Activated T-cell treated with anti-CD3 and anti-CD28 coated beads for 4 hours (primary cell): ENCODE measurements at regions not wholly inside any gene's neighbourhood (a gene's known extent, or its start where the extent isn't known, plus 50 kb on each side); places are given as distances from the start of the nearest gene placed in this dataset.

Experiments used
- DNase-seq: peaks from one replicate; pipeline ENCODE4 v3.0.0-alpha.2; 2020

DNA sequence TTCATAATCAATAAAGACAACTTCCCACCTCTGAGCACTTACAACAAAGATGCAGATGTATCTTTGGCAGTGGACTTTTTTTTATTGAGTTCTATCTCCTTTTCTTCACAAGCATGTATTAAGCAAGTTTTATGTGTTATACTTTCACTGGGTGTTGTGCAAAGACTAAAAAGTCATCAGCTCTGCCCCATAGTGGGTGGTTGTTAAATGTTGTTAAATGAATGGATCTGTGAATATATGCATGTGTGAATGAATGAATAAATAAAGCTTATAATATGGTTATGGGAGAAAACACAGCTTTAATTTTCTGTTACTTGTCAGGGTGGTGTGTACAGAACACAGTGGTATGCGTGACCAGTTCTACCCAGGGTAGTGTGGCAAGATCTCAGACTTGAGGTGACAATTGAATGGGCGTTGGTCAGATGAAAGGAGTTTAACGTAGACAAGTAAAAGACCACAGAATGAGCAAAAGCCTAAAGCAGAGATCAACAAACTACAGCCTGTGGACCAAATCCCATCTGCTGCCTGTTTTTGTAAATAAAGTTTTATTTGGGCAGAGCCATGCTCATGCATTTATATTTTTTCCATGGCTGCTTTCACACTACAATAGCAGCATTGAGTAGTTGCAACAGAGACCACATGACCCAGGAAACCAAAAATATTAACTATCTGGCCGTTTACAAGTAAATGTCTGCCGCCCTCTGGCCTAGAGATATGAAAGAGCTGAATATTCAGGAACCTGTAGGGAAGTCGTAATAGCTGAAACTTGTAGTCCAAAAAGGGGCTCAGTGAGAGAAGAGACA lies 207.4 kb upstream of the EEA1 start:
- DNase-seq: no peak

DNA sequence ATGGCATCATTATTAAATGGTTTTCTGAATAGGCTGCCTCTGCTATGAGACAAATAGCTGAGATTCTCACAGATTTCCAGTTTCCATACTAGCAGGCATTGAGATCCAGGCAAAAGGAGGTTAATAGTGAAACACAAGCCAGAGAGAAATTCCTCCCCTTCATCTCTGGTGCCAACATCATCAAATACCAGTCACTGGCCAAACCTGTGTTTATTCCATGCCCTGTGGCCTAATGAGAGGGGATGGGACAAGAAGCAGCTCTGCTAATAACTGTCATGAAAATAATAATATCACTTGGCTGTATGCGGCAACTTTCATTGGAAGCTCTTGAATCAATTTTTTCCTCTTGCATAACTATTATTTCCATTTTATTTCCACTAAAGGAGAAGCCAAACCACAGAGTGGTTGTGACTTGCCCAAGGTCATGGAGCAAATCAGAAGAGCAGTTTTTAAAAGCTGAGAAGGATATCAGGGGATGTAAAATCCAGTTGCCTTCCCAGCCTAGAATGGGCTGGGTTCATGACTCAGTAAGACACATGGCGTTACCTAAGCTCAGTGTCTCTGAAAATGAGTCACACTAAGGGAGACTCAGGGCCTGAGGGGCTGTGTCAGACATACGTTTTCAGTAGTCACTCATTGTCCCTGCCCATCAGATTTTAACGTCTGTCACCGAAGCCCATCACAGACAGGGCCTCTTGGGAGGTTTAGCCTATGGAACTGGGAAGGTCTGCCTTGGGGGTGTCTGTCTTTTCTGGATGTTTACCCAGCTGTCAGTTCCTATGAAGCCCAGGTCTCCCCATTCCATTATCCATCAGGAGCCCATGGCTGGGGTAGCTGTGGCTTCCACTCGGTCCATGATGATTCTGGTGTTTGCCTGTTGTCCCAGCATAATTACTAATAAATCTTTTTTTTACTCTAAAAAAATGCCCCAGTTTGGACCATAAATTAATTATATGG lies 208.8 kb upstream of the EEA1 start:
- no peak for DNase-seq

DNA sequence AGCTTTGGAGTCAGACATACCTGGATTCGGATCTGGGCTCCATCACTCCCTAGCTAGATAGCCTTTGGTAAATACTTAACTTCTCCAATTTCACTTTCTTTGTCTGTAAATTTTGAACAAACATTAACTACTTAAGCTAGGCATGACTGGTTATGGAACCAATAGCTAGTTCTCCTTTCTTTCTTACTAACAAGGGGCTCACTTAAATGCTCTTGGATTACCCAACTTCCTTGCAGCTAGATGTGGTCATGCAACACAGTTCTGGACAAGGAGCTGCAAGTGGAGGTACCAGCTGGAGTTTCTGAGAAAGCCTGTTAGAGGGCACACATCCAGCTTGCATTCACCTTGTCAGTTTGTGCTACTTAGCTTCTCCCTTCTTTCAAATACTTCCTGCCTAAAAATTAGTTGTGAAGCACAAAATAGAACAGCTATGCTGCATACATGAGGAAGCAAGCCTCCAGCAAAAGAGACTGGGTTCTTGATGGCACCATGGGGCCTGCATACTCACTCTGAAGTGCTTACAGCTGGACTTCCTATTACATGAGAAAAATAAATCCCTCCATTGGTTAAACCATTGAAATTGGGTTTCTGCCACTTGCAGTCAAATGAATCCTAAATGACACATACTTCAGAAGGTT lies 210.1 kb upstream of the EEA1 start:
- DNase-seq: no peak

GRCh38 chr12:93140325-93140724 lies 211.2 kb upstream of the EEA1 start:
- no peak for DNase-seq

DNA sequence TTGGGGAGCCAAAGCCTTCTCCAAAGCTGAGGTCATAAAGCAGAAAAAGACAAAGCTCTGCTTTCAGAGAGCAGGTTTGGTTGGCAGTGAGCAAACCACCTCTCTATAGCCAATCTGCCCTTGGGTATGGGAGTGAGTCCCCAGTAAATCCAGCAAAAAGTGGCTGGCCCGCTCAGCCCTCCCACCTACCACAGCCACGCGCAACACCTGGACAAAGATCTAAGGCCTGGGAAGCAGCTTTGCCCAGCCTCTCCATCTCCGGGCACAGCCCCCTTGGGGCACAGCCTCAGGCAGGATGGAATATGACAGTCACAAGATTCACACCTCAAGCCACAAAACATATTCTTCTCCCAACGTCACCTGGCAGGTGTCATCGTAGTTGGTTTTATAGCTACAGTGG lies 211.7 kb upstream of the EEA1 start:
- DNase-seq: no peak

DNA sequence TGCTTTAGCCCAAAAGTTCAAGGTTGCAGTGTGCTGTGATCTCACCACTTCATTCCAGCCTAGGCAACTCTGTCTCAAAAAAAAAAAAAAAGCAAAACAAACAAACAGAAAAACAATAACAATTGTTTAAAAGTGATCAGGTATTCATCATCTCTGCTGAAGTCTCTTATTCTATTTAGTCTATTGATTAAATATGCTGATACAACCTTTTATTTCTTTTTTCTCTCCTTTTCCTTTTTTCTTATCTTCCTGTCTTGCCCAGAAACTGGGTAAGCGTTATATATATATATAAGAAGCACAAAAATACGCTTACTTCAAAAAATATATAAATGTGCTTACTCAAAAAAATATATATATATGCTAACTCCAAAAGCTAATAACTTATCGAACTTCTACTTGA lies 213.8 kb upstream of the EEA1 start:
- no peak for DNase-seq

- DNase-seq: no peak
Measured at GRCh38 chr12:93144109-93144508, 215.0 kb upstream of the EEA1 start.

- no peak for DNase-seq
Measured at GRCh38 chr12:93145086-93145485, 216.0 kb upstream of the EEA1 start.

DNA sequence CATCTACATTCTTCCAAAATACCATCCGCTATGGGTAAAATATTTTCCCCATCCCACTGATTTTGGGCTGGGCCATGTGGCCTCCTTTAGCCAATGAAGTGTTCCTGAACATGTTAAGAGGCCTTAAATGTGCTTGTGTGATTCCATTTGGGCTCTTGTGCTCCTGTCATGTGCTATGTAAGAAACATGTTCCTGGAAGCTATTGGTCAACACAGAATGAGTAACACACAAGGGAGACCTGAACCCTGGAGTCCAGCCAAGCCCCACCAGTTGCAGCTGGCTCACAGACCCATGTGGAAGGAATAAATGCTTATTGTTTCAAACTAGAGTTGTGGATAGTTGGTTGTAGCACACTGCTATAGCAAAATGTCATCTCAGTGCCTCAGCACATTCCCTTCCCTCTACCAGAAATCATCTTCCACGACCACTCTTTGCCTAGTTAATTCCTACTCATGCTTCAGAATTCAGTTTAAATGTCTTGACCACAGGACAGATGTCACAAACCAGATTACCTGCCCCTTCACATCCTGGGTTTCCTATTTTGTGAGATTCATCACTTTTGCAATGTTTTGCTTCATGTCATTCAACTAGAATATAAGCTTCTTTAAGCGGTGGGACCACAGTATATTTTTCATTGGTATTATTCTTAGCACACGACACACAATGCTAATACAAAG lies 217.3 kb upstream of the EEA1 start:
- DNase-seq: no peak

DNA sequence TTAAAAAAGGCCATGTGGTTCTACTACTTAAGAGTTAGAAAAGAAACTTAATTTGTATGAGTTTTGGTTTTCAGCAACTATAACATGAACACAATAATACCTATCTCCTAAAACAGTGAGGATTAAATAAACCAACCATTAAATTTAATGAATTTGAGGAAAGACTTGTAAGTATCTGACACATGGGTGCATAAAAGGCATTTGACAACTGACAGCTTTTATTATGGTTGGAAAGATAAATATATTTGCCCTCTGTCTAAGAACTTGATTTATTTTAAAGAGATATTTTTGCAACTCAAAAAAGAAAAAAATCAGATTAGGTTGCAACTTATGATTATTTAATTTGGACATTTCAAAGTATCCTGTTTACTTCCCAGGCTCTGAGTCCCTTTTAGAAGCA lies 217.9 kb upstream of the EEA1 start:
- DNase-seq: no peak

- DNase-seq: no peak
Measured at GRCh38 chr12:93148412-93148811, 219.3 kb upstream of the EEA1 start.

DNA sequence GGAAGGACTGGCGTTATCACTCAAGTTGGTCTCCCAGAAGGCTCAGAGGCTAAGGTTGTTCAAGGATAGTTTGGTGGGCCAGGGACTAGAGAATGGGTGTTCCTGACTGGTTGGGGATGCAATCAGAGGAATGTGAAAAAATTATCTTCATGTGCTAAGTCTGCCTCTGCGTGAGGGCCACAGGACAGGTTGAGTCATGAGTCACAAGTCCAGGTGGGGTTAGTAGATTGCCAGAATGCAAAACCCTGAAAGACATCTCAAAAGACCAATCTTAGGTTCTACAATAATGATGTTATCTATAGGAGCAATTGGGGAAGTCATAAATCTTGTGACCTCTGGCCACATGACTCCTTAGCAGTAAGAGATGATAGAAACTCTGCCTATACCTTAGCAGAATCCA lies 220.1 kb upstream of the EEA1 start:
- no peak for DNase-seq

DNA sequence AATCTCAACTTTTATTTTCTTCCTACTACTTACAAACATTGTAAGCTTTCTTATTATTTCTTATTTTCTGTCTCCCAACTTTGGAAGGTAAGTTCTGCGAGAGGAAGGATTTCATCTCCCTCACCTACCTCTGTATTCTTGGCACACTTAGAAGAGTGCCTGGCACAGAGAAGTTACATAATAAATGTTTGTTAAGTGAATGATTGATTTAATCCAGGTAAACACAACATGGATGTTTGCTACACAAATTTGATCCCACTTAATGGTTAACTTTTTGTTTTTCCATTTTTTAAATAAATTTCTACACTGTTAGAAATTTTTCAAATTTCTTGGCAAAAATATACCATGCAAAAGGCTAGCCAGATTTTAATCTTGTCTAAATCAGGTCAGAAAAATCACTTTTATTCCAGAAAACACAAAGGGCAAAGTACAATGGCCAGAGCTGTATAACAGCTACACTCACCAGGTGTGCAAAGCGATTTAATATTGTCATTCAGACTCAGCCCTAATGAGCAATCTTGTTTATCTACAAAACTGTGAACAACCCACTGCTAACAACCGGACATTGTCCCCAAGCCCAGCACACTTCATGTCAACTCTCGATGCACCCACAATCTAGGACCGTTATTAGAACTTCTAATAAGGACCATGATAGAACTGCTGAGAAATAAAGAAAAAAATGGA lies 222.1 kb upstream of the EEA1 start:
- DNase-seq: no peak

DNA sequence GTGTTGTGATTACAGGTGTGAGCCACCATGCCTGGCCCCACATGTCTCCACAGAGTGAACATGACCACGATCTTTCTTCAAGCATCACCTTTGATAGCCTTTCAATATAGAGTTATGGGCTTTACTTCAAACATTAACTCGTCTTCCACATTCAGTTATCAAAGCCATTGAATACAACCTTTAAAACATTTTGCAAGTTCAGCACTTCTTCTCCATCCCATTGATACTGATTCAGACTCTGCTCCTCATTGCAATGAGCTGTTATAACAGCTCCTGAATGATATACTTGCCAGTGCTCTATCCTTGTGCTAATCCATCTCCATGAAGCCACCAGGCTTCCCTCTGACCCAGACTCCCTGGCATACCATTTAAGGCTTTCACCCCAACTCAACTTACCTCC lies 223.5 kb upstream of the EEA1 start:
- no peak for DNase-seq

- no peak for DNase-seq
Measured at GRCh38 chr12:93153321-93153720, 224.2 kb upstream of the EEA1 start.

DNA sequence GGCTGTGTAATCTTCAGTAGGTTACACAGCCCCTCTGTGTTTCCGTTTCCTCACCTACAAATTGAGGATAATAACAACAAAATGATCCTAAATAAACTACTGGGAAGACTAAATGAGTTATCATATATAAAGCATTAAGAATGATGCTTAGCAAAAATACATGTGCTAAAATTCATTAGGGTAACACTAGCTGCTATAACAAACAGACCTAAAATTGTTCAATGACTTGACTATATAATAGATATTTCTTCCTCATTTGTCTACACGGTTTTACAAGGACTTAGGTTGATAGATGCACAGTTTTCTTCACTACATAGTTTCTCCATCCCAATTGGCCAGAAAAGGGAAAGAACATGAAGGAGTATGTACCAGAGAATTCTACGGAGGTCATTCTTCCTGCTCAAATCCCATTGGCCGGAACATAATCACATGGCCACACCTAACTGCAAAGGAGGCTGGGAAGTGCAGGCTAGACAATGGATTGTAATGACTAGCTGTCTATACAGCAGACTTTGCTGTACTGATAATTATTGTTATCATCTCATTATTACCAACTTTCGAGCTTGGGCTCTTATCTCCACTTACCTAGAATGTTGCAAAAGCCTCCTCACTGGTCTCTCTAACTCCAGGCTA lies 223.5 kb upstream of the NUDT4 start:
- DNase-seq: no peak

DNA sequence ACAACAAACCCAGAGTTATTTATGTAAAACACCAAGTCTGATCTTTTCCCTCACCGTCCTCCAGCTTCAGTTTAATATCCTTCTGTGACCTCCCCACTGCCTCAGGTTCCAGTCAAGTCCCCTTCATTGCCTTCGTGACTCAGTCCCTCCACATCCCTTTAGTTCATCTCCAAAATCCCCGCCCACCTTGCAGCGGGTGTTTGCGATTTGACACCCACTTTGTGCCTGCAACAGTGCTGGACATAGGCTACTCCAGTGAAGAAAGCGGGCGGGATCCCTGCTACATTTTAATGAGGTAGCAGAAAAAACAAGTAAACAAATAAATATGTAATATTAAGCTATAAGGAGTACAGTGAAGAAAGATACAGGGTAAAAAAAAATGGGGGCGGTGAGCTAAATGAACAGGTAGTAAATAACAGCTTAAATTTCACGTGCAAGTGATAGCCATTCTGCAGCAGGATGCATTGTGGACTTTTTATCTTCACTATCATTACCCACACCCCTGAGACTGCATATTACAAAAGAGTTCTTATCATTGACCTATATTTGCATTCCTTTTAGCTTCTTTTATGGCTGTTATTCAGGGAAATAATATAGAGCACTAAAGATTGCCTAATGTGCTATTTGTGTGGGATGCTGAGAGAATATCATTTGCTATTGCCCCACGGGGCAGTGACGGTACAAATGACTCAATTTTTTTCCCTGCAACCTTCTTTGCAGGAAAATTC lies 222.8 kb upstream of the NUDT4 start:
- DNase-seq: no peak

DNA sequence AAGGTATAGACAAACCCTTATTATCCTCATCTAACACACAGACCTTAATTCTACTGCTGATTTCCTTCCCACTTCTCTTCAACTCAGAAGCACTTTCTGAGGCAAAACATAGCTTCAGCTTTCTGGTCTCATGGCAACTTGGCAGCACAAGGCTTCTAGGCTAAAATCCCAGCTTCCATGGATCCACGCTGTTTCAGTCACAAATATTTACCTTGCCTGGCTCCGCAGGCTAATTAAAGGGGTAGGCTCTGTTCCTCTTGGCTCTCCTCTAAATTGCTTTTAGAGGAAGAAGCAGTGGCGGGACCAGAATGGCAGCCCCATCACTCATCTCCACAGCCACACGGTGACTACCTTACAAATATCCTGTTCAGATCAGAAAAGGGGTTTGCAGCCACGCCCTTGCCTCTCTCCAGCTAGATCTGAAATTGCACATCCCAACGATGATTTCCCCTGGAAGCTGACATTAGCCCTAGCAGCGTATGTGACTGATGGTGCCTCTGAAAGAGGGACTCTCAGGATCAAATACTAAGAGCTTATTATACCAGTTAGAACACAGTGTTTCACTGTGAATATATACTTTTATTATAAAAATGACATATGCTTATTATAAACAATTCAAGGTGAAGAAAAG lies 221.5 kb upstream of the NUDT4 start:
- no peak for DNase-seq

DNA sequence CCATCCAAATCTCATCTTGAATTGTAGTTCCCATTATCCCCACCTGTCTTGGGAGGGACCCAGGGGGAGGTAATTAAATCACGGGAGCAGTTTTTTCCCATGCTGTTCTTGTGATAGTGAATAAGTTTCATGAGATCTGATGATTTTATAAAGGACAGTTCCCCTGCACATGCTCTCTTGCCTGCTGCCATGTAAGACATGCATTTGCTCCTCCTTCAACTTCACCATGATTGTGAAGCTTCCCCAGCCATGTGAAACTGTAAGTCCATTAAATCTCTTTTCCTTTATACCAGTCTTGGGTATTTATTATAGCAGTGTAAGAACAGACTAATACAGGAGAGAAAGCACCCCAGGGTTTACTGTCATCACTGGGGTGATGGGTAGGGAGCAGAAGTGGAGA lies 220.4 kb upstream of the NUDT4 start:
- no peak for DNase-seq

DNA sequence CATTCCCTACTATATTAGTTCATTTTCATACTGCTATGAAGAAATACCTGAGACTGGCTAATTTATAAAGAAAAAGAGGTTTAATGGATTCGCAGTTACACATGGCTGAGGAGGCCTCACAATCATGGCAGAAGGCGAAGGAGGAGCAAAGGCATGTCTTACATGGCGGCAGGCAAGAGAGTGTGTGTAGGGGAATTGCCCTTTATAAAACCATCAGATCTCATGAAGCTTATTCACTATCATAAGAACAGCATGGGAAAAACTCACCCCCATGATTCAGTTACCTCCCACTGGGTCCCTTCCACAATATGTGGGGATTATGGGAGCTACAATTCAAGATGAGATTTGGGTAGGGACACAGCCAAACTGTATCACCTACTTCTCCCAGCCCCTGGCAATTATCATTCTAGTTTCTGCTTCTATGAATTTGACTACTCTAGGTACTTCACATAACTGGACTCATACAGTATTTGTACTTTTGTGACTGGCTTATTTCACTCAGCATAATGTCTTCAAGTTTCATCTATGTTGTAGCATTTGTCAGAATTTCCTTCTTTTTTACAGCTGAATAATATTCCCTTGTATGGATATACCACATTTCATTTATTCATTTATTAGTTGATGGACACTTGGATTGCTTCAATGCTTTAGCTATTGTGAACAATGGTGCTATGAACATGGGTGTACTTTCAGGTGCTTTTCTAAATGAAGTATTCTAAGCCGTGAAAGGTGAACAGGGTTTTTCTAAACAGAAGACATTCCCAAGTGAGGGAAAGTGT lies 219.5 kb upstream of the NUDT4 start:
- no peak for DNase-seq
